NCI-H446 treated with DMSO at 0.1 percent for 48 hours (cell line): ENCODE measurements at regions not wholly inside any gene's neighbourhood (a gene's known extent, or its start where the extent isn't known, plus 50 kb on each side); places are given as distances from the start of the nearest gene placed in this dataset.
"Not testable (repeated sequence)": the region's sequence is repeated elsewhere in the genome, so short reads cannot be mapped to it uniquely, and the experiment has no call there.

Experiments used
- DNase-seq: peaks from one replicate; lab custom pipeline; 2025; lab: John Stamatoyannopoulos, UW

- no peak for DNase-seq
Observed at GRCh38 chr16:50497592-50497991, 50.6 kb upstream of the NKD1 start.

GRCh38 chr16:50496990-50497389 is 51.2 kb upstream of the NKD1 start:
- no peak for DNase-seq

- DNase-seq = no peak
Observed at GRCh38 chr16:50495673-50496072, 52.5 kb upstream of the NKD1 start.

GRCh38 chr16:50494501-50495491 is 53.4 kb upstream of the NKD1 start:
- no peak for DNase-seq

GRCh38 chr16:50491516-50491915 is 56.7 kb upstream of the NKD1 start:
- no peak for DNase-seq

- no peak for DNase-seq
Observed at GRCh38 chr16:50490828-50491227, 57.4 kb upstream of the NKD1 start.

- peak; percentile 90 for DNase-seq
Observed at GRCh38 chr16:50489182-50489581, 59.0 kb upstream of the NKD1 start.

GRCh38 chr16:50487528-50487927 is 60.7 kb upstream of the NKD1 start:
- no peak for DNase-seq

- DNase-seq = not testable (repeated sequence)
Observed at GRCh38 chr16:50486162-50486561, 62.0 kb upstream of the NKD1 start.

- DNase-seq = no peak
Observed at GRCh38 chr16:50485232-50485631, 63.0 kb upstream of the NKD1 start.

GRCh38 chr16:50482271-50482670 is 65.9 kb upstream of the NKD1 start:
- DNase-seq = no peak

- no peak for DNase-seq
Observed at GRCh38 chr16:50480206-50480605, 68.0 kb upstream of the NKD1 start.

- DNase-seq = no peak
Observed at GRCh38 chr16:50479771-50480170, 68.4 kb upstream of the NKD1 start.

GRCh38 chr16:50478773-50479149 is 69.4 kb upstream of the NKD1 start:
- no peak for DNase-seq

GRCh38 chr16:50478075-50478772 is 70.0 kb upstream of the NKD1 start:
- DNase-seq = no peak

- peak; percentile 44 for DNase-seq
Observed at GRCh38 chr16:50476486-50477255, 71.5 kb upstream of the NKD1 start.

GRCh38 chr16:50475170-50475569 is 73.0 kb upstream of the NKD1 start:
- no peak for DNase-seq

GRCh38 chr16:50474138-50474537 is 74.1 kb upstream of the NKD1 start:
- no peak for DNase-seq

GRCh38 chr16:50473356-50473945 is 74.7 kb upstream of the NKD1 start:
- DNase-seq = no peak

- no peak for DNase-seq
Observed at GRCh38 chr16:50472472-50472871, 75.7 kb upstream of the NKD1 start.

- no peak for DNase-seq
Observed at GRCh38 chr16:50470687-50471086, 77.5 kb upstream of the NKD1 start.

- no peak for DNase-seq
Observed at GRCh38 chr16:50469744-50470321, 78.4 kb upstream of the NKD1 start.
